ENCODE measurements at regions not wholly inside any gene's neighbourhood (a gene's known extent, or its start where the extent isn't known, plus 50 kb on each side); places are given as distances from the start of the nearest gene placed in this dataset.

GRCh38 chr1:57530206-57530910 lies 106.5 kb upstream of the DAB1 start:
- no peak for TF ChIP-seq ARNTL (CRISPR knock-in tag; IDR thresholded peaks at IDR 0.05; ENCODE audit: borderline replicate concordance, low read depth)
- TF ChIP-seq ZNF70 (CRISPR knock-in tag; IDR thresholded peaks at IDR 0.05), result no peak
- TF ChIP-seq, protein P1, sequence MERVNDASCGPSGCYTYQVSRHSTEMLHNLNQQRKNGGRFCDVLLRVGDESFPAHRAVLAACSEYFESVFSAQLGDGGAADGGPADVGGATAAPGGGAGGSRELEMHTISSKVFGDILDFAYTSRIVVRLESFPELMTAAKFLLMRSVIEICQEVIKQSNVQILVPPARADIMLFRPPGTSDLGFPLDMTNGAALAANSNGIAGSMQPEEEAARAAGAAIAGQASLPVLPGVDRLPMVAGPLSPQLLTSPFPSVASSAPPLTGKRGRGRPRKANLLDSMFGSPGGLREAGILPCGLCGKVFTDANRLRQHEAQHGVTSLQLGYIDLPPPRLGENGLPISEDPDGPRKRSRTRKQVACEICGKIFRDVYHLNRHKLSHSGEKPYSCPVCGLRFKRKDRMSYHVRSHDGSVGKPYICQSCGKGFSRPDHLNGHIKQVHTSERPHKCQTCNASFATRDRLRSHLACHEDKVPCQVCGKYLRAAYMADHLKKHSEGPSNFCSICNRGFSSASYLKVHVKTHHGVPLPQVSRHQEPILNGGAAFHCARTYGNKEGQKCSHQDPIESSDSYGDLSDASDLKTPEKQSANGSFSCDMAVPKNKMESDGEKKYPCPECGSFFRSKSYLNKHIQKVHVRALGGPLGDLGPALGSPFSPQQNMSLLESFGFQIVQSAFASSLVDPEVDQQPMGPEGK (CRISPR knock-in tag; IDR thresholded peaks at IDR 0.05; ENCODE audit: borderline replicate concordance), result no peak
- no peak for TF ChIP-seq ZNF565 (CRISPR knock-in tag; conservative IDR thresholded peaks at IDR 0.05; ENCODE audit: low read depth)
- no peak for TF ChIP-seq BACH2 (CRISPR knock-in tag; IDR thresholded peaks at IDR 0.05; ENCODE audit: borderline replicate concordance)
- no peak for TF ChIP-seq ZNF8 (CRISPR knock-in tag; IDR thresholded peaks at IDR 0.05)
- TF ChIP-seq OSR1 (CRISPR knock-in tag; IDR thresholded peaks at IDR 0.05), result no peak
- no peak for TF ChIP-seq TOX (CRISPR knock-in tag; IDR thresholded peaks at IDR 0.05; ENCODE audit: borderline replicate concordance)
- TF ChIP-seq RARB (CRISPR knock-in tag; IDR thresholded peaks at IDR 0.05), result no peak
- ATAC-seq, result no peak

DNA sequence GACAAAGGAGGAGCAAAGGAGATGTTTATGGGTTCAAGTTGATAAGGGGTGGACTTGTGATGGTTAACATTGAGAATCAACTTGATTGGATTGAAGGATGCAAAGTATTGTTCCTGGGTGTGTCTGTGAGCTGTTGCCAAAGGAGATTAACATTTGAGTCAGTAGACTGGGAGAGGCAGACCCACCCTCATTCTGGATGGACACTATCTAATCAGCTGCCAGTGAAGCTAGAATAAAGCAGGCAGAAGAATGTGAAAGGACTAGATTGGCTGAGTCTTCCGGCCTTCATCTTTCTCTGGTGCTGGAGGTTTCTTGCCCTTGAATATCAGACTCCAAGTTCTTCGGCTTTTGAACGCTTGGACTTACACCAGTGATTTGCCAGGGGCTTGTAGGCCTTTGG lies 98.7 kb upstream of the DAB1 start:
- no peak for ATAC-seq
- TF ChIP-seq ZNF565 (CRISPR knock-in tag; conservative IDR thresholded peaks at IDR 0.05; ENCODE audit: low read depth) (no peak), ZFP3 (CRISPR knock-in tag; IDR thresholded peaks at IDR 0.05) (no peak), RARB (CRISPR knock-in tag; IDR thresholded peaks at IDR 0.05) (no peak), ZC3H10 (CRISPR knock-in tag; IDR thresholded peaks at IDR 0.05) (no peak), CSDC2 (CRISPR knock-in tag; IDR thresholded peaks at IDR 0.05) (no peak), PPARA (CRISPR knock-in tag; IDR thresholded peaks at IDR 0.05; ENCODE audit: borderline replicate concordance) (no peak), ESRRG (CRISPR knock-in tag; IDR thresholded peaks at IDR 0.05) (no peak), ARNTL (CRISPR knock-in tag; IDR thresholded peaks at IDR 0.05; ENCODE audit: borderline replicate concordance, low read depth) (no peak), BACH2 (CRISPR knock-in tag; IDR thresholded peaks at IDR 0.05; ENCODE audit: borderline replicate concordance) (no peak), ISL1 (CRISPR knock-in tag; IDR thresholded peaks at IDR 0.05) (no peak), ZNF8 (CRISPR knock-in tag; IDR thresholded peaks at IDR 0.05) (no peak), GLIS3 (CRISPR knock-in tag; IDR thresholded peaks at IDR 0.05) (no peak)
- TF ChIP-seq, protein P2, sequence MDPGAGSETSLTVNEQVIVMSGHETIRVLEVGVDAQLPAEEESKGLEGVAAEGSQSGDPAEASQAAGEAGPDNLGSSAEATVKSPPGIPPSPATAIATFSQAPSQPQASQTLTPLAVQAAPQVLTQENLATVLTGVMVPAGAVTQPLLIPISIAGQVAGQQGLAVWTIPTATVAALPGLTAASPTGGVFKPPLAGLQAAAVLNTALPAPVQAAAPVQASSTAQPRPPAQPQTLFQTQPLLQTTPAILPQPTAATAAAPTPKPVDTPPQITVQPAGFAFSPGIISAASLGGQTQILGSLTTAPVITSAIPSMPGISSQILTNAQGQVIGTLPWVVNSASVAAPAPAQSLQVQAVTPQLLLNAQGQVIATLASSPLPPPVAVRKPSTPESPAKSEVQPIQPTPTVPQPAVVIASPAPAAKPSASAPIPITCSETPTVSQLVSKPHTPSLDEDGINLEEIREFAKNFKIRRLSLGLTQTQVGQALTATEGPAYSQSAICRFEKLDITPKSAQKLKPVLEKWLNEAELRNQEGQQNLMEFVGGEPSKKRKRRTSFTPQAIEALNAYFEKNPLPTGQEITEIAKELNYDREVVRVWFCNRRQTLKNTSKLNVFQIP (CRISPR knock-in tag; IDR thresholded peaks at IDR 0.05; ENCODE audit: borderline replicate concordance, low read depth), result no peak
- TF ChIP-seq, protein P3, sequence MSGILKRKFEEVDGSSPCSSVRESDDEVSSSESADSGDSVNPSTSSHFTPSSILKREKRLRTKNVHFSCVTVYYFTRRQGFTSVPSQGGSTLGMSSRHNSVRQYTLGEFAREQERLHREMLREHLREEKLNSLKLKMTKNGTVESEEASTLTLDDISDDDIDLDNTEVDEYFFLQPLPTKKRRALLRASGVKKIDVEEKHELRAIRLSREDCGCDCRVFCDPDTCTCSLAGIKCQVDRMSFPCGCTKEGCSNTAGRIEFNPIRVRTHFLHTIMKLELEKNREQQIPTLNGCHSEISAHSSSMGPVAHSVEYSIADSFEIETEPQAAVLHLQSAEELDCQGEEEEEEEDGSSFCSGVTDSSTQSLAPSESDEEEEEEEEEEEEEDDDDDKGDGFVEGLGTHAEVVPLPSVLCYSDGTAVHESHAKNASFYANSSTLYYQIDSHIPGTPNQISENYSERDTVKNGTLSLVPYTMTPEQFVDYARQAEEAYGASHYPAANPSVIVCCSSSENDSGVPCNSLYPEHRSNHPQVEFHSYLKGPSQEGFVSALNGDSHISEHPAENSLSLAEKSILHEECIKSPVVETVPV (CRISPR knock-in tag; IDR thresholded peaks at IDR 0.05), result no peak
- TF ChIP-seq, protein P1 (CRISPR knock-in tag; IDR thresholded peaks at IDR 0.05; ENCODE audit: borderline replicate concordance), result no peak

DNA sequence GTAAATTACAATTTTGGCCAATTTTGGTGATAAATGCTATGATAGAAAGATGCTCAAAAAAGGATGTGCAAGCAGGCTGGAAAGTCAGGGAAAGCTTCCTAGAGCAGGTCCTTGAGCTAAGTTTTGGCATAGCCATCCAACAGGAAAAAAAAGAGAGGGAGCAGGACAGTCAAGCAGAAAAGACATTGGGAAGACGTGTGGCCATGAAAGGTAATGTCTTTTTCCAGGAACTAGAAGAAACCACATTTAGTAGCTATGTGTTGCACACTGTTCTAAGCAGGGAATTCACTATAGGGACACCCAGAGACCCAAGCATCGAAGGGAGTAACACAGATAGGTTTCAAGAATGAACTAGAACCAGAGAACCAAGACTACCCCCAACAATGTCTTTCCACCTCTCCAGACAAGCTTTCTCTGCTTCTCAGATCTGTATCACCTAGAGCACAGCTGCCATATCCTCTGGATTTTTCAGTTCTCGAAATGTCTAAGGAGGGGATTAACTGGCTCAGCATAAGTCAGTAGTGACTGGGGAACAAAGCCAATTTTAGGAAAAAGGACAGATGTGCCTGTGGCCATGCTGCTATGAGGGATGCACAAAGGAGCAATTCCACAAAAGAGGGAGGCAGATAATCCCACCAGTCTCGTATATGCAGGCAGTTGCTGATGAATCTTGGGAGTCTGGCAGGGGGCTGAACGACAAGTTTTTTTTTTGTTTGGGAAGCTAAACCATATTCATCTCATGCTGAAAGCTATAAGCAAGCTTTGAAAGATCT lies 97.1 kb upstream of the DAB1 start:
- ATAC-seq, result no peak
- no peak for TF ChIP-seq ISL1 (CRISPR knock-in tag; IDR thresholded peaks at IDR 0.05)
- TF ChIP-seq SNAI2 (CRISPR knock-in tag; IDR thresholded peaks at IDR 0.05), result no peak
- no peak for TF ChIP-seq TCF4 (CRISPR knock-in tag; IDR thresholded peaks at IDR 0.05; ENCODE audit: borderline replicate concordance)
- TF ChIP-seq ESRRG (CRISPR knock-in tag; IDR thresholded peaks at IDR 0.05), result no peak
- no peak for TF ChIP-seq ZNF565 (CRISPR knock-in tag; conservative IDR thresholded peaks at IDR 0.05; ENCODE audit: low read depth)
- no peak for TF ChIP-seq RARB (CRISPR knock-in tag; IDR thresholded peaks at IDR 0.05)
- TF ChIP-seq, protein P3 (CRISPR knock-in tag; IDR thresholded peaks at IDR 0.05), result no peak
- TF ChIP-seq, protein P2 (CRISPR knock-in tag; IDR thresholded peaks at IDR 0.05; ENCODE audit: borderline replicate concordance, low read depth), result no peak
- no peak for TF ChIP-seq PPARA (CRISPR knock-in tag; IDR thresholded peaks at IDR 0.05; ENCODE audit: borderline replicate concordance)
- no peak for TF ChIP-seq CREB5 (CRISPR knock-in tag; IDR thresholded peaks at IDR 0.05; ENCODE audit: low read depth)
- no peak for TF ChIP-seq OSR1 (CRISPR knock-in tag; IDR thresholded peaks at IDR 0.05)
- no peak for TF ChIP-seq TOX (CRISPR knock-in tag; IDR thresholded peaks at IDR 0.05; ENCODE audit: borderline replicate concordance)
- no peak for TF ChIP-seq ZNF70 (CRISPR knock-in tag; IDR thresholded peaks at IDR 0.05)
- no peak for TF ChIP-seq GLIS3 (CRISPR knock-in tag; IDR thresholded peaks at IDR 0.05)
- no peak for TF ChIP-seq ZFP30 (CRISPR knock-in tag; IDR thresholded peaks at IDR 0.05)
